HepG2 (cell line): ENCODE measurements at regions not wholly inside any gene's neighbourhood (a gene's known extent, or its start where the extent isn't known, plus 50 kb on each side); places are given as distances from the start of the nearest gene placed in this dataset.

Source experiments
- CTCF ChIP-seq: sonication (generic); formaldehyde crosslinking; IDR thresholded peaks from 2 replicates; pipeline ENCODE4 v1.5.0; 2020; ENCODE audit warnings: mild to moderate bottlenecking, missing genetic modification reagents, moderate library complexity
- HDAC2 ChIP-seq: sonication (generic); formaldehyde crosslinking; IDR thresholded peaks from 2 replicates; pipeline ENCODE4 v1.4.0; 2020; ENCODE audit warnings: missing genetic modification reagents
- MAX ChIP-seq: IDR thresholded peaks from 2 replicates; pipeline ENCODE4 v1.6.1; 2012; ENCODE audit warnings: inconsistent platforms
- SMARCC2 ChIP-seq: fragments of 450-650 bp; IDR thresholded peaks from 2 replicates; pipeline ENCODE4 v1.6.1; 2017; ENCODE audit warnings: antibody characterized with exemption, mild to moderate bottlenecking
- SNRNP70 ChIP-seq: fragments of 200-400 bp; formaldehyde crosslinking; IDR thresholded peaks from 2 replicates; pipeline ENCODE4 v1.6.1; 2017; ENCODE audit warnings: mild to moderate bottlenecking, low read depth, low read length, moderate library complexity
- ZNF883 ChIP-seq: sonication (generic); formaldehyde crosslinking; IDR thresholded peaks from 2 replicates; pipeline ENCODE4 v1.5.1; 2020; ENCODE audit warnings: mild to moderate bottlenecking, missing genetic modification reagents; ENCODE audit errors: not compliant biosample characterization

GRCh38 chr21:27700974-27701614 lies 734.2 kb upstream of the ADAMTS5 start:
- peak; percentile 76 for TF ChIP-seq CTCF (CRISPR knock-in tag)
- no peak for TF ChIP-seq MAX
- no peak for TF ChIP-seq SMARCC2
- no peak for TF ChIP-seq SNRNP70
- no peak for TF ChIP-seq HDAC2 (CRISPR knock-in tag)
- no peak for TF ChIP-seq ZNF883
